Esophagus muscularis mucosa (tissue), 3 donors: ENCODE measurements at regions not wholly inside any gene's neighbourhood (a gene's known extent, or its start where the extent isn't known, plus 50 kb on each side); places are given as distances from the start of the nearest gene placed in this dataset.
"Not testable (repeated sequence)": the region's sequence is repeated elsewhere in the genome, so short reads cannot be mapped to it uniquely, and the experiment has no call there.

Source experiments
- CTCF ChIP-seq, 3 experiments: fragments of 200-600 bp in 2 of 3; fragments of 450-650 bp in 1 of 3; sonication (generic) in 2 of 3; IDR thresholded peaks; one replicate each; pipeline ENCODE4 v1.5.1; 2017 to 2019; ENCODE audit warnings: antibody characterized with exemption in 3 of 3, mild to moderate bottlenecking in 2 of 3, moderate library complexity in 1 of 3
- EP300 ChIP-seq: sonication (generic); formaldehyde crosslinking; IDR thresholded peaks from one replicate; pipeline ENCODE4 v1.6.1; 2017; ENCODE audit warnings: antibody characterized with exemption

- TF ChIP-seq CTCF (IDR thresholded peaks at IDR 0.05); EP300: not testable (repeated sequence)
These were observed 256.5 kb upstream of the TP53TG3 start for GRCh38 chr16:32932240-32933040.
